CD4-positive, alpha-beta T cell (primary cell): ENCODE measurements at regions not wholly inside any gene's neighbourhood (a gene's known extent, or its start where the extent isn't known, plus 50 kb on each side); places are given as distances from the start of the nearest gene placed in this dataset.

Source experiments
- ATAC-seq: fragments of 200-7000 bp; cut with Tn5 transposase; one replicate; pipeline ENCODE4 v1.10.0; 2022; ENCODE audit warnings: mild to moderate bottlenecking; ENCODE audit not compliant: poor library complexity
- CTCF ChIA-PET: fragments of 350-600 bp; sonication (Branson Sonifier 250); formaldehyde crosslinking; loops from one replicate; lab custom pipeline; 2021; ENCODE audit warnings: antibody characterized with exemption, inconsistent platforms; lab: Charles Lee
- POLR2A ChIA-PET: fragments of 350-600 bp; sonication (Branson Sonifier 250); formaldehyde crosslinking; loops from one replicate; lab custom pipeline; 2021; ENCODE audit warnings: antibody characterized with exemption, inconsistent platforms; lab: Charles Lee
- DNase-seq, 14 experiments: peaks; one replicate each; pipeline ENCODE4 v3.0.0-alpha.2; 2013 to 2020; ENCODE audit warnings: mixed read lengths in 2 of 14
- H3K27ac ChIP-seq, 2 donors: one replicate each; pipeline versions ENCODE4 v1.5.1 to v1.7.0; 2013; ENCODE audit warnings: low read length in 2 of 2, low read depth in 1 of 2, mild to moderate bottlenecking in 1 of 2
- H3K27me3 ChIP-seq, 2 experiments: 1 replicate in 1 of 2; 2 replicates in 1 of 2; pipeline versions ENCODE4 v1.6.1 to v1.7.0; 2013; ENCODE audit warnings: low read length in 2 of 2, control low read depth in 1 of 2, mild to moderate bottlenecking in 1 of 2, moderate library complexity in 1 of 2; ENCODE audit not compliant: insufficient read depth in 2 of 2, control insufficient read depth in 1 of 2
- H3K36me3 ChIP-seq: one replicate; pipeline ENCODE4 v1.6.1; 2013; ENCODE audit warnings: low read length, control low read depth; ENCODE audit not compliant: insufficient read depth
- H3K4me1 ChIP-seq: one replicate; pipeline ENCODE4 v1.6.1; 2013; ENCODE audit warnings: low read length, control low read depth; ENCODE audit not compliant: insufficient read depth
- H3K4me3 ChIP-seq: one replicate; pipeline ENCODE4 v1.5.1; 2013; ENCODE audit warnings: mild to moderate bottlenecking, low read length, moderate library complexity
- H3K9me3 ChIP-seq, 2 experiments: 1 replicate in 1 of 2; 2 replicates in 1 of 2; pipeline versions ENCODE4 v1.6.1 to v1.7.0; 2013; ENCODE audit warnings: low read length in 2 of 2, mild to moderate bottlenecking in 2 of 2, control low read depth in 1 of 2, moderate library complexity in 1 of 2; ENCODE audit not compliant: control insufficient read depth in 1 of 2, insufficient read depth in 1 of 2
- H3K27ac Mint-ChIP-seq: one replicate; pipeline ENCODE4 v1.8.0; 2020; ENCODE audit warnings: mixed read lengths
- H3K27me3 Mint-ChIP-seq: one replicate; pipeline ENCODE4 v1.8.0; 2021; ENCODE audit warnings: mixed read lengths
- H3K36me3 Mint-ChIP-seq: one replicate; pipeline ENCODE4 v1.8.0; 2021; ENCODE audit warnings: low read depth, mixed read lengths
- H3K4me1 Mint-ChIP-seq: one replicate; pipeline ENCODE4 v1.8.0; 2021; ENCODE audit warnings: low read depth, mixed read lengths
- H3K4me3 Mint-ChIP-seq: one replicate; pipeline ENCODE4 v1.8.0; 2020; ENCODE audit warnings: mild to moderate bottlenecking, mixed read lengths
- H3K9me3 Mint-ChIP-seq: one replicate; pipeline ENCODE4 v1.8.0; 2020; ENCODE audit warnings: mixed read lengths
- intact Hi-C, 2 experiments: fragments of 100-400 bp; cut with DNase I in 1 of 2; cut with micrococcal nuclease in 1 of 2; formaldehyde crosslinking; loops; one replicate each; pipeline versions ENCODE4 v1.15.1 to v1.9.0; 2023 to 2025; cut with DNase I, micrococcal nuclease
- TF ChIP-seq, protein P1 (sequence below): fragments of 200-600 bp; IDR thresholded peaks from one replicate; pipeline ENCODE4 v1.8.0; 2022; ENCODE audit warnings: antibody characterized with exemption, mild to moderate bottlenecking

GRCh38 chr13:31610270-31610998 is 128.9 kb upstream of the RXFP2 start:
- H3K4me1 ChIP-seq: no peaks in the 10 kb centered on the region
- H3K4me1 Mint-ChIP-seq: no peaks in the 10 kb centered on the region
- H3K36me3 ChIP-seq: no peaks in the 10 kb centered on the region
- H3K9me3 ChIP-seq: peaks cover 0 to 7% of the 10 kb centered on the region in 2 experiments
- no peak overlapping the region for H3K4me3 Mint-ChIP-seq
- no peaks in the 10 kb centered on the region for H3K36me3 Mint-ChIP-seq
- DNase-seq (no peak), ATAC-seq (no peak)
- no peak overlapping the region for H3K27ac Mint-ChIP-seq
- no peak overlapping the region for H3K4me3 ChIP-seq
- ChIA-PET CTCF (no interaction called here), POLR2A (no interaction called here)
- intact Hi-C loops: no loop called here
- H3K27me3 ChIP-seq: no peaks in the 10 kb centered on the region
- H3K9me3 Mint-ChIP-seq: peaks cover 2% of the 10 kb centered on the region
- H3K27me3 Mint-ChIP-seq: no peaks in the 10 kb centered on the region
- TF ChIP-seq, protein P1, sequence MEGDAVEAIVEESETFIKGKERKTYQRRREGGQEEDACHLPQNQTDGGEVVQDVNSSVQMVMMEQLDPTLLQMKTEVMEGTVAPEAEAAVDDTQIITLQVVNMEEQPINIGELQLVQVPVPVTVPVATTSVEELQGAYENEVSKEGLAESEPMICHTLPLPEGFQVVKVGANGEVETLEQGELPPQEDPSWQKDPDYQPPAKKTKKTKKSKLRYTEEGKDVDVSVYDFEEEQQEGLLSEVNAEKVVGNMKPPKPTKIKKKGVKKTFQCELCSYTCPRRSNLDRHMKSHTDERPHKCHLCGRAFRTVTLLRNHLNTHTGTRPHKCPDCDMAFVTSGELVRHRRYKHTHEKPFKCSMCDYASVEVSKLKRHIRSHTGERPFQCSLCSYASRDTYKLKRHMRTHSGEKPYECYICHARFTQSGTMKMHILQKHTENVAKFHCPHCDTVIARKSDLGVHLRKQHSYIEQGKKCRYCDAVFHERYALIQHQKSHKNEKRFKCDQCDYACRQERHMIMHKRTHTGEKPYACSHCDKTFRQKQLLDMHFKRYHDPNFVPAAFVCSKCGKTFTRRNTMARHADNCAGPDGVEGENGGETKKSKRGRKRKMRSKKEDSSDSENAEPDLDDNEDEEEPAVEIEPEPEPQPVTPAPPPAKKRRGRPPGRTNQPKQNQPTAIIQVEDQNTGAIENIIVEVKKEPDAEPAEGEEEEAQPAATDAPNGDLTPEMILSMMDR: no peak
- H3K27ac ChIP-seq: no peak overlapping the region

DNA sequence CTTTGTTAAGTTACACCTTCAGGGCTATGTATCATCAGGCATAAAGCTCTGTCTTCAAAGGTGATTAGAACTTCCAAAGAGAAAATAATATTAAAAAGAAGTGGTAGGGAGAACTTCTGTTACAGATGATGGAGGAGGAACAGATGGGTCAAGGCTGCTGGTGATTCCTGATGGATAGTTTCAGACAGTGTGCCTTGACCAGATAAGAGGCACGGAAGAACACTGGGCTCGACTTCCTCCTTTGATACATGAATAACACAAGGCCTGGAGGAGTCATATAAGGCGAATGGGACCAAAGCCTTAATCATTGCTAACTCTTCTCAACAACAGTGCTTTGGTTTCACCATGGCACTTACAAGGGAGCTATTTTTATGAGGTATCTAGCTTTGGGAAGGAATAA is 128.1 kb upstream of the RXFP2 start:
- CTCF ChIA-PET: no interaction called here
- H3K4me1 ChIP-seq: no peaks in the 10 kb centered on the region
- H3K36me3 ChIP-seq: no peaks in the 10 kb centered on the region
- H3K9me3 ChIP-seq: peaks cover 0 to 7% of the 10 kb centered on the region in 2 experiments
- H3K27ac ChIP-seq: no peak overlapping the region
- ATAC-seq: no peak
- no peak overlapping the region for H3K4me3 ChIP-seq
- H3K4me1 Mint-ChIP-seq: no peaks in the 10 kb centered on the region
- H3K36me3 Mint-ChIP-seq: no peaks in the 10 kb centered on the region
- H3K27me3 Mint-ChIP-seq: no peaks in the 10 kb centered on the region
- POLR2A ChIA-PET: no interaction called here
- TF ChIP-seq, protein P1: no peak
- no peak for DNase-seq
- intact Hi-C loops: no loop called here
- no peaks in the 10 kb centered on the region for H3K27me3 ChIP-seq
- no peak overlapping the region for H3K4me3 Mint-ChIP-seq
- H3K9me3 Mint-ChIP-seq: peaks cover 2% of the 10 kb centered on the region
- H3K27ac Mint-ChIP-seq: no peak overlapping the region

DNA sequence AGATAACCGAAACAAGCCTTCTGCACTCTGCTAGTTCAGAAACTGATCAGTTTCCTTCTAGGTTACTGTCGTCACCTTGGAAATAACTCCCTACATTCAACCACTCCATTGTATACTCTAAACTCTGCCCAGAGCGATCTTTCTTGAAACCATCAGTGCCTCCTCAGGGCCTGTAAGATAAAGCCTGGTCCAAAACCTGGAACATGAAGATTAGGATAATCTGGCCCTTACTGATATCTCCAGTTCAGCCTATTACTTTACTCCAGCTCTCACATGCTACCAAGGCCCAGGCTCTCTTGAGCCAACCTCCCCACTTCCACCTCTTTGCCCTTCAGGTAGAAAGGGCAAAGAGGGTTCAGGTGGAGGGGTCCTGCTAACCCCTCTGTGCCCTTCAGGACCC is 125.3 kb upstream of the RXFP2 start:
- CTCF ChIA-PET: no interaction called here
- no peaks in the 10 kb centered on the region for H3K27me3 ChIP-seq
- no peak for DNase-seq
- no peak overlapping the region for H3K27ac ChIP-seq
- no peaks in the 10 kb centered on the region for H3K4me1 Mint-ChIP-seq
- no peak overlapping the region for H3K4me3 ChIP-seq
- intact Hi-C loops: no loop called here
- POLR2A ChIA-PET: no interaction called here
- ATAC-seq: no peak
- H3K36me3 Mint-ChIP-seq: no peaks in the 10 kb centered on the region
- no peaks in the 10 kb centered on the region for H3K4me1 ChIP-seq
- no peak overlapping the region for H3K27ac Mint-ChIP-seq
- no peaks in the 10 kb centered on the region for H3K36me3 ChIP-seq
- no peak overlapping the region for H3K4me3 Mint-ChIP-seq
- peaks cover 2% of the 10 kb centered on the region for H3K9me3 Mint-ChIP-seq
- TF ChIP-seq, protein P1: no peak
- H3K9me3 ChIP-seq: peaks cover 0 to under 1% of the 10 kb centered on the region in 2 experiments
- no peaks in the 10 kb centered on the region for H3K27me3 Mint-ChIP-seq
